PC-9 (cell line): ENCODE measurements at regions not wholly inside any gene's neighbourhood (a gene's known extent, or its start where the extent isn't known, plus 50 kb on each side); places are given as distances from the start of the nearest gene placed in this dataset.

Experiments used
- EZH2 ChIP-seq: fragments of 200-600 bp; sonication (generic); IDR thresholded peaks from 2 replicates; pipeline ENCODE4 v1.8.0; 2017; ENCODE audit warnings: antibody characterized with exemption, low read depth
- TF ChIP-seq, protein P1 (sequence below): fragments of 200-600 bp; sonication (generic); conservative IDR thresholded peaks from 2 replicates; pipeline ENCODE4 v1.6.1; 2017; ENCODE audit warnings: mixed run types, antibody characterized with exemption, mild to moderate bottlenecking, moderate library complexity

DNA sequence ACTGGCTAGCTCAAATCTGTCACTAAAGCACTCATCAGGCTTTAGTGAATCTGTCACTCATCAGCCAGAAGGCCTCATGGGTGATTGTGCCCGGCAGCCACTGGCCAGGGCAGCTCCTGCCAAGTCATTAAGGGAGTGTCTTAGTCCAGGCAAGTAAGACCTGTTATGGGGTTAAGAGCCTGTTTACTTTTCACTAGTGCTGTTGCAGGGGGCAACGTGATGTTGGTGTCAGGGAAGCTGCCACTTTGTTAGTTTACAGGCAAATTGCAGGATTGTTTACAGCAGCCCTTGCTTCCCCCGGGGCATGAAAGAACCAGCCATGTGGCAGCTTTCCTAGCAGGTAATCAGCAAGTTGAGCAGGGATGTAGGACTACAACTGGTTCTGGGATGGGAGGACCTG is 155.6 kb upstream of the NCAM1 start:
- TF ChIP-seq, protein P1, sequence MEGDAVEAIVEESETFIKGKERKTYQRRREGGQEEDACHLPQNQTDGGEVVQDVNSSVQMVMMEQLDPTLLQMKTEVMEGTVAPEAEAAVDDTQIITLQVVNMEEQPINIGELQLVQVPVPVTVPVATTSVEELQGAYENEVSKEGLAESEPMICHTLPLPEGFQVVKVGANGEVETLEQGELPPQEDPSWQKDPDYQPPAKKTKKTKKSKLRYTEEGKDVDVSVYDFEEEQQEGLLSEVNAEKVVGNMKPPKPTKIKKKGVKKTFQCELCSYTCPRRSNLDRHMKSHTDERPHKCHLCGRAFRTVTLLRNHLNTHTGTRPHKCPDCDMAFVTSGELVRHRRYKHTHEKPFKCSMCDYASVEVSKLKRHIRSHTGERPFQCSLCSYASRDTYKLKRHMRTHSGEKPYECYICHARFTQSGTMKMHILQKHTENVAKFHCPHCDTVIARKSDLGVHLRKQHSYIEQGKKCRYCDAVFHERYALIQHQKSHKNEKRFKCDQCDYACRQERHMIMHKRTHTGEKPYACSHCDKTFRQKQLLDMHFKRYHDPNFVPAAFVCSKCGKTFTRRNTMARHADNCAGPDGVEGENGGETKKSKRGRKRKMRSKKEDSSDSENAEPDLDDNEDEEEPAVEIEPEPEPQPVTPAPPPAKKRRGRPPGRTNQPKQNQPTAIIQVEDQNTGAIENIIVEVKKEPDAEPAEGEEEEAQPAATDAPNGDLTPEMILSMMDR, result no peak
- TF ChIP-seq EZH2, result no peak
